Left ventricle myocardium inferior (tissue), 1 donor: ENCODE measurements at regions not wholly inside any gene's neighbourhood (a gene's known extent, or its start where the extent isn't known, plus 50 kb on each side); places are given as distances from the start of the nearest gene placed in this dataset.

Experiments
- DNase-seq: peaks from one replicate; pipeline ENCODE4 v3.0.0-alpha.2; 2020
- H3K27ac ChIP-seq: fragments of 200-600 bp; replicated peaks from 2 replicates; pipeline ENCODE4 v1.8.0; 2021
- H3K27me3 ChIP-seq: fragments of 200-600 bp; 2 replicates; pipeline ENCODE4 v1.8.0; 2021; ENCODE audit warnings: low read depth
- H3K36me3 ChIP-seq: fragments of 200-600 bp; 2 replicates; pipeline ENCODE4 v1.8.0; 2021
- H3K4me1 ChIP-seq: fragments of 200-600 bp; 2 replicates; pipeline ENCODE4 v1.8.0; 2021
- H3K4me3 ChIP-seq: fragments of 200-600 bp; 2 replicates; pipeline ENCODE4 v1.8.0; 2021; ENCODE audit warnings: mild to moderate bottlenecking, moderate library complexity
- H3K9me3 ChIP-seq: fragments of 200-600 bp; replicated peaks from 2 replicates; pipeline ENCODE4 v1.8.0; 2021
- CTCF ChIP-seq: fragments of 200-600 bp; IDR thresholded peaks from 2 replicates; pipeline ENCODE4 v1.8.0; 2021; ENCODE audit warnings: antibody characterized with exemption, mild to moderate bottlenecking, borderline replicate concordance
- intact Hi-C: fragments of 100-400 bp; cut with micrococcal nuclease; formaldehyde crosslinking; loops from one replicate; pipeline ENCODE4 v1.11.0; 2022
- donor health status: DM: no; HTN: yes; CAD: no; lungs with severe emphysema.

GRCh38 chr3:104521606-104522336, 844.9 kb upstream of the ALCAM start:
- no peaks in the 10 kb centered on the region for H3K36me3 ChIP-seq
- H3K9me3 ChIP-seq, result no peaks in the 10 kb centered on the region
- no peak for DNase-seq
- no peak overlapping the region for H3K27ac ChIP-seq
- no peak overlapping the region for H3K4me3 ChIP-seq
- intact Hi-C loops, result no loop called here
- no peaks in the 10 kb centered on the region for H3K4me1 ChIP-seq
- H3K27me3 ChIP-seq, result no peaks in the 10 kb centered on the region
- no peak for TF ChIP-seq CTCF

GRCh38 chr3:104523136-104523535, 843.6 kb upstream of the ALCAM start:
- no peaks in the 10 kb centered on the region for H3K9me3 ChIP-seq
- H3K27me3 ChIP-seq, result no peaks in the 10 kb centered on the region
- no peaks in the 10 kb centered on the region for H3K4me1 ChIP-seq
- no peak overlapping the region for H3K27ac ChIP-seq
- H3K4me3 ChIP-seq, result no peak overlapping the region
- intact Hi-C loops, result no loop called here
- no peaks in the 10 kb centered on the region for H3K36me3 ChIP-seq
- DNase-seq, result no peak
- TF ChIP-seq CTCF, result no peak

DNA sequence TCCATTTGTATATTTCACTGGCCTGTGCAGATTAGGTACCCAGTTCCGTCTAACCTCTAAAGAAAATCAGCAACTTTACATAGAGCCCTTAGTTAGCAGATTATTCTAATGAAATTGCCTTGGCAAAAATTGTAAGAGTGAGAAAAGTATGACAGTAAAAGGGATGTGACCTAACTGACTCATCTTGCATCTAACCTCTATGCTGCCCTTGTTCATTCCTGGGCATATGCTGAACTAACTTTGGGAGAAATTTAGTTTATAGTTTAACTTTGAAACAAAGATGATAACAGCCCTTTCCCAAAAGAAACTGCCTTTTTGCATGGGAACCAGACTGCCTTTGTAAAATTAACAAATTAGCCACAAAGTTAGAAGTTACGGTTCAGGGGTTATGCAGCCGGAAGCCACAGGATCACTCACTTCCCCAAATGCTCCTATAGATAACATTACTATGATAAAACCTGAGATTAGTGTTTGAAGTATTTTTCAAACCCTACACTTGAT, 839.8 kb upstream of the ALCAM start:
- intact Hi-C loops, result no loop called here
- no peaks in the 10 kb centered on the region for H3K4me1 ChIP-seq
- no peaks in the 10 kb centered on the region for H3K27me3 ChIP-seq
- H3K36me3 ChIP-seq, result no peaks in the 10 kb centered on the region
- no peak for DNase-seq
- H3K4me3 ChIP-seq, result no peak overlapping the region
- TF ChIP-seq CTCF, result no peak
- H3K9me3 ChIP-seq, result peaks cover 5% of the 10 kb centered on the region
- H3K27ac ChIP-seq, result no peak overlapping the region

DNA sequence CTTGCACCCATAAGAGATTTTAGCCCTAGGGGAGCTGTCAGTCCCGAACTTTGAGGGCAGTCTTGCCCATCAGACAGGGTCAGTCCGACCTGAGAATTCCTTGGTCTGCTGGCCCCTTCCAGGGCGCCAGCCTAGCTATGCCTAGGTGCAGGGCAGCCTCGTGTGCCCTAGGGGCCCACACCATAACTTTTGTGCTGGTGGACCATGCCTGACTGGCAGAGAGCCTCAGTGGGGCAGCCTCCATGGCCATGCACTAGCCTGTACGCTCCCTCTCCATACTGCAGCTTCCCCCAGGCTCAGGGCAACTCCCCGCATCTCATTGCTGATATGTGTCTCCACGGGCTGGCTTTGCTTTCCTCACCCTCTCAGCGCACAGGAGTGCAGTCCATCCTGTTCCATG, 835.8 kb upstream of the ALCAM start:
- H3K4me3 ChIP-seq, result no peak overlapping the region
- no peaks in the 10 kb centered on the region for H3K27me3 ChIP-seq
- intact Hi-C loops, result no loop called here
- TF ChIP-seq CTCF, result no peak
- no peak for DNase-seq
- peaks cover 39% of the 10 kb centered on the region for H3K9me3 ChIP-seq
- no peak overlapping the region for H3K27ac ChIP-seq
- H3K4me1 ChIP-seq, result no peaks in the 10 kb centered on the region
- no peaks in the 10 kb centered on the region for H3K36me3 ChIP-seq

- no peak overlapping the region for H3K4me3 ChIP-seq
- H3K27me3 ChIP-seq, result no peaks in the 10 kb centered on the region
- no peaks in the 10 kb centered on the region for H3K4me1 ChIP-seq
- no peak for TF ChIP-seq CTCF
- H3K9me3 ChIP-seq, result peaks cover 38% of the 10 kb centered on the region
- intact Hi-C loops, result no loop called here
- H3K36me3 ChIP-seq, result no peaks in the 10 kb centered on the region
- no peak for DNase-seq
- no peak overlapping the region for H3K27ac ChIP-seq
Observed at GRCh38 chr3:104536715-104537114, 830.0 kb upstream of the ALCAM start.
